NCI-H446 (cell line): ENCODE measurements at regions not wholly inside any gene's neighbourhood (a gene's known extent, or its start where the extent isn't known, plus 50 kb on each side); places are given as distances from the start of the nearest gene placed in this dataset.

Experiments used
- DNase-seq, 2 experiments: peaks; one replicate each; lab custom pipeline; 2025; lab: John Stamatoyannopoulos, UW

- DNase-seq: no peak
Measured at GRCh38 chr13:107475753-107476453, 739.4 kb downstream of the LIG4 start.

- DNase-seq: no peak
Measured at GRCh38 chr13:107473253-107473652, 742.1 kb downstream of the LIG4 start.

- no peak for DNase-seq
Measured at GRCh38 chr13:107466326-107467099, 748.8 kb downstream of the LIG4 start.

- no peak for DNase-seq
Measured at GRCh38 chr13:107462501-107462900, 752.8 kb downstream of the LIG4 start.

GRCh38 chr13:107461751-107462150, 753.6 kb downstream of the LIG4 start:
- DNase-seq: peak in 1 of 2 experiments; percentile 10

- DNase-seq: no peak
Measured at GRCh38 chr13:107459430-107459829, 755.9 kb downstream of the LIG4 start.

GRCh38 chr13:107458269-107458668, 757.1 kb downstream of the LIG4 start:
- no peak for DNase-seq

GRCh38 chr13:107457686-107458085, 757.6 kb downstream of the LIG4 start:
- no peak for DNase-seq

- no peak for DNase-seq
Measured at GRCh38 chr13:107456431-107456830, 758.9 kb downstream of the LIG4 start.

- DNase-seq: no peak
Measured at GRCh38 chr13:107452833-107453232, 762.5 kb downstream of the LIG4 start.

GRCh38 chr13:107450931-107451330, 764.4 kb downstream of the LIG4 start:
- no peak for DNase-seq

GRCh38 chr13:107450431-107450830, 764.9 kb downstream of the LIG4 start:
- DNase-seq: no peak

- no peak for DNase-seq
Measured at GRCh38 chr13:107447591-107447990, 767.7 kb downstream of the LIG4 start.

GRCh38 chr13:107441279-107441678, 774.1 kb downstream of the LIG4 start:
- DNase-seq: no peak

- DNase-seq: no peak
Measured at GRCh38 chr13:107438251-107438650, 777.1 kb downstream of the LIG4 start.

GRCh38 chr13:107434347-107434746, 781.0 kb downstream of the LIG4 start:
- no peak for DNase-seq

- no peak for DNase-seq
Measured at GRCh38 chr13:107427536-107427935, 787.8 kb downstream of the LIG4 start.

GRCh38 chr13:107422421-107422820, 792.9 kb downstream of the LIG4 start:
- no peak for DNase-seq

- no peak for DNase-seq
Measured at GRCh38 chr13:107421951-107422350, 793.4 kb downstream of the LIG4 start.

- no peak for DNase-seq
Measured at GRCh38 chr13:107421028-107421427, 794.3 kb downstream of the LIG4 start.

GRCh38 chr13:107413005-107413404, 802.3 kb downstream of the LIG4 start:
- DNase-seq: no peak

- DNase-seq: no peak
Measured at GRCh38 chr13:107407074-107407473, 808.3 kb downstream of the LIG4 start.

- DNase-seq: no peak
Measured at GRCh38 chr13:107395927-107396662, 819.2 kb downstream of the LIG4 start.
